ENCODE measurements at regions not wholly inside any gene's neighbourhood (a gene's known extent, or its start where the extent isn't known, plus 50 kb on each side); places are given as distances from the start of the nearest gene placed in this dataset.
"Not testable (repeated sequence)": the region's sequence is repeated elsewhere in the genome, so short reads cannot be mapped to it uniquely, and the experiment has no call there.

DNA sequence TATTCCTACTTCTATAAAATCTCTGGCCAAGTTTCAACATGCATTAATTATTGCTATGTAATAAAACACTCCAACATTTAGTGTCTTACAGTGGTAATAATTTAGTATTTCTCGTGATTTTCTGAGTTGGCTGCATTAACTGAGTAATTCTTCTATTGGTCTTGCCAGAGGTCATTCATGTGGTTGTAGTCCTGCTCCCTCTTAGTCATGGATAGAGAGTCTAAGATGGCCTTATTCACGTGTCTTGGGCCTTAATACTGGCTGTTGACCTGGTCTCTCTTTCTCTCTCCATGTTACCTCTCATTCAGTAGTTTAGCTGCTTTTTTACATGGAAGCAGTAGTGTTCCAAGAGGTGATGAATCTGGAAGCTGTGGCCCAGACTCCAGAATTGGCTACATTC, 140.1 kb upstream of the ZBTB20 start:
- no peak overlapping the region for H3K4me3 ChIP-seq (replicated peaks; ENCODE audit: low read depth, low read length)
- TF ChIP-seq, protein P1, sequence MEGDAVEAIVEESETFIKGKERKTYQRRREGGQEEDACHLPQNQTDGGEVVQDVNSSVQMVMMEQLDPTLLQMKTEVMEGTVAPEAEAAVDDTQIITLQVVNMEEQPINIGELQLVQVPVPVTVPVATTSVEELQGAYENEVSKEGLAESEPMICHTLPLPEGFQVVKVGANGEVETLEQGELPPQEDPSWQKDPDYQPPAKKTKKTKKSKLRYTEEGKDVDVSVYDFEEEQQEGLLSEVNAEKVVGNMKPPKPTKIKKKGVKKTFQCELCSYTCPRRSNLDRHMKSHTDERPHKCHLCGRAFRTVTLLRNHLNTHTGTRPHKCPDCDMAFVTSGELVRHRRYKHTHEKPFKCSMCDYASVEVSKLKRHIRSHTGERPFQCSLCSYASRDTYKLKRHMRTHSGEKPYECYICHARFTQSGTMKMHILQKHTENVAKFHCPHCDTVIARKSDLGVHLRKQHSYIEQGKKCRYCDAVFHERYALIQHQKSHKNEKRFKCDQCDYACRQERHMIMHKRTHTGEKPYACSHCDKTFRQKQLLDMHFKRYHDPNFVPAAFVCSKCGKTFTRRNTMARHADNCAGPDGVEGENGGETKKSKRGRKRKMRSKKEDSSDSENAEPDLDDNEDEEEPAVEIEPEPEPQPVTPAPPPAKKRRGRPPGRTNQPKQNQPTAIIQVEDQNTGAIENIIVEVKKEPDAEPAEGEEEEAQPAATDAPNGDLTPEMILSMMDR (IDR thresholded peaks at IDR 0.05; ENCODE audit: low read depth, low read length, missing control alignments): no peak
- DNase-seq (ENCODE audit: extremely low read depth, low read depth): no peak

DNA sequence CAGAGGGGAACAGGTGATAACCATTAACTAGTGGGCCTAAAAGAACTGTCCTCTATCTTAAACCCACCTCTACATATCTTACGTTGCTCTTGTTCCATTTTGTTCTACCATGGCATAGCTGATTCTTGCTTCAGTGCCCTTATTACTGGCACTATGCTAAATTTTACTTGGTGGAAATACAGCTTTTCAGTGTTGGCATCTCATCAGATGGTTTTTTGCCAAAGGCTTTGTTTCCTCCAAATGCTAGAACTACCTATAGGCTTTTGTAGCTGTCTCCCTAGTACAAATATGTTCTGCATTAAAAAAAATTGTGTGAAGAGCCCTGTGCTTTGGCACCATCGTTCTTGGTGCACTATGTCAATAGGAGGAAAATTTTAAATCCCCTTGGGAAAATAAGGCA, 145.0 kb upstream of the ZBTB20 start:
- no peak overlapping the region for H3K4me3 ChIP-seq (replicated peaks; ENCODE audit: low read depth, low read length)
- no peak for DNase-seq (ENCODE audit: extremely low read depth, low read depth)
- TF ChIP-seq, protein P1 (IDR thresholded peaks at IDR 0.05; ENCODE audit: low read depth, low read length, missing control alignments): no peak

DNA sequence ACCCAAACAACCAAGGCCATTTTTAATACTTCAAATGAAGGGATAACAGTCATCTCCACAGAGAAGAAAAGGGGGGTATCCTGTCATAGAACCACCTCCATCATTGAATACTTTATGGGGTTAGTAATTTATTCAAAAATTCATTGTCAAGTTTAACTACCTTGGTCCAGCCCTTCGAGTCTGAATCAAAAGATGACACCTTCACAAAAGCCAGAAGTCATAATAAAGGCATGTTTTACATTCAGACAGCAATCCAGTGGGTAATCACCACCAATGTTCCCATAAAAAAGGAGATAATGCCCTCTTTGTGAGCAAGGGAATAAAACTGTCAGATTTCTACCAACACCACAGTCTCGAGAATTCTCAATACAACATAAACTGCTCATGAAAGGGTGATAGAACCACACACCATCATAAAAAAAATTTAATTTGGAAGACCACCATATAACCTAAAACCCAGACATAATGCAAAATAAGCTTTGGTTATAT, 145.6 kb upstream of the ZBTB20 start:
- TF ChIP-seq, protein P1 (IDR thresholded peaks at IDR 0.05; ENCODE audit: low read depth, low read length, missing control alignments): no peak
- no peak for DNase-seq (ENCODE audit: extremely low read depth, low read depth)
- no peak overlapping the region for H3K4me3 ChIP-seq (replicated peaks; ENCODE audit: low read depth, low read length)

DNA sequence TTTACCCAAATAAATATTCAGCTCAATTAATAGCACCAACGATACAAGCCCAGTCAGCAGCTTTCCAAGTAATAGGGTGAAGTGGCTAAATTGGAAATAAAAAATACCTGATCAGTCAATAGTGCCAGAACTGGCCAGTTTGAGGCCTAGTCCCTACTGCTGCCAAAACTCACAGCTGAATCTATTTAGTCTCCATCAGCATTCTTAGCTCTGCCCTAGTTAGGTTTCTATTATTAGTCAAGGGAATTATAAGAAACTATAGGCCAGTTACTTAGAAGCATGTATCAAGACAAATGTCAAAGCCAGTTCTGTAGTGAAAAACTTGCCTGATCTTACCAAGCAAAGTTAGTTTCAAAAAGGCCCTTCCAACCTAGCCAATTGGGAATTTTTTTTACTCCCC, 146.2 kb upstream of the ZBTB20 start:
- no peak for DNase-seq (ENCODE audit: extremely low read depth, low read depth)
- H3K4me3 ChIP-seq (replicated peaks; ENCODE audit: low read depth, low read length): no peak overlapping the region
- TF ChIP-seq, protein P1 (IDR thresholded peaks at IDR 0.05; ENCODE audit: low read depth, low read length, missing control alignments): no peak

DNA sequence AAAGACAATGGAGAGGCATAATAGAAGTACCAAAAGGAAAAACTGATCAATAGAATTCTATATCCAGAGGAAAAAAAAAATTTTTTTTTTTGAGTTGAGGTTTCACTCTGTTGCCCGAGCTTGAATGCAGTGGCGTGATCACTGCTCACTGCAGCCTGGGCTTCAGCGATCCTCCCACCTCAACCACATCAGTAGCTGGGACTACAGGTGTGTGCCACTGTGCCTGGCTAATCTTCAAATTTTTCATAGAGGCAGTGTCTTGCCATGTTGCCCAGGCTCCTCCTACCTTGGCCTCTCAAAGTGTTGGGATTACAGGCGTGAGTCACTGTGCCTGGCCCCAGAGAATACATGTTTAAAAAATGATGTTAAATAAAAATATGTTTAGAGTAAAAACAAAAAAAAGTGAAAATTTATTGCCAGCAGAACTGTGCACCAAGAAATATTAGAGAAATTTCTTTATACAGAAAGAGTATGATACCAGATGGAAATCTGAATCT, 154.3 kb upstream of the ZBTB20 start:
- TF ChIP-seq, protein P1 (IDR thresholded peaks at IDR 0.05; ENCODE audit: low read depth, low read length, missing control alignments): no peak
- DNase-seq (ENCODE audit: extremely low read depth, low read depth): no peak

DNA sequence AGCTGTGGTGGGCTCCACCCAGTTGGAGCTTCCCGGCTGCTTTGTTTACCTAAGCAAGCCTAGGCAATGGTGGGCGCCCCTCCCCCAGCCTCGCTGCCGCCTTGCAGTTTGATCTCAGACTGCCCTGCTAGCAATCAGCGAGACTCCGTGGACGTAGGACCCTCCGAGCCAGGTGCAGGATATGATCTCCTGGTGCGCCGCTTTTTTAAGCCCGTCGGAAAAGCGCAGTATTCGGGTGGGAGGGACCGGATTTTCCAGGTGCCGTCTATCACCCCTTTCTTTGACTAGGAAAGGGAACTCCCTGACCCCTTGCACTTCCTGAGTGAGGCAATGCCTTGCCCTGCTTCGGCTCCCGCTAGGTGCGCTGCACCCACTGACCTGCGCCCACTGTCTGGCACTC, 170.9 kb upstream of the ZBTB20 start:
- not testable (repeated sequence) for DNase-seq (ENCODE audit: extremely low read depth, low read depth); H3K4me3 ChIP-seq (replicated peaks; ENCODE audit: low read depth, low read length)

More for the DNA sequence above, 154.3 kb upstream of the ZBTB20 start:
- H3K4me3 ChIP-seq (replicated peaks; ENCODE audit: low read depth, low read length): no peak overlapping the region

DNA sequence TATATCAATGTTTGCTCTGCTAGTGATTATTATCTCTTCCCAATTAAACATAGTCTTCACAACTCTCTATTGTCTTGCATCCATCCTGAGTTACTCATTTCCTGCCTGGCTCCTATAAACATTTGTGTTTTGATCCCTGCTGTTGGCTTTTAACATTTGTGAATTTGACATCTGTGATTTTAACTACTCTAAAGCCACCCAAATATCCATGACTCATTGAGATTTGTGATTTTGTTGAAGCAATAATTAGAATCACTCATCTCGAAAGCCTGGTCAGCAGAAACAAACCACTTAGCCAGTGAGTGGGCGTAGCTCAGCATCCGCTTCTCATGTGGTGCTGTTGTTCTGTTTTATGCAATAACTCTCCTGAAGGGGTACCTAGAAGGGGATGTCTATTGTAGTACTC, 174.3 kb upstream of the ZBTB20 start:
- peak; percentile 92 for DNase-seq (ENCODE audit: extremely low read depth, low read depth)
- TF ChIP-seq, protein P1 (IDR thresholded peaks at IDR 0.05; ENCODE audit: low read depth, low read length, missing control alignments): no peak

More for the DNA sequence above, 174.3 kb upstream of the ZBTB20 start:
- H3K4me3 ChIP-seq (replicated peaks; ENCODE audit: low read depth, low read length): no peak overlapping the region
